ENCODE measurements at regions not wholly inside any gene's neighbourhood (a gene's known extent, or its start where the extent isn't known, plus 50 kb on each side); places are given as distances from the start of the nearest gene placed in this dataset.

GRCh38 chr3:159654183-159655134 is 334.2 kb upstream of the IL12A start:
- Mint-ChIP-seq H3K27me3 (ENCODE audit: unreplicated experiment) (no peaks in the 10 kb centered on the region), H3K36me3 (ENCODE audit: unreplicated experiment) (no peaks in the 10 kb centered on the region), H3K4me1 (ENCODE audit: unreplicated experiment) (no peaks in the 10 kb centered on the region), H3K27ac (ENCODE audit: unreplicated experiment) (no peak overlapping the region), H3K4me3 (ENCODE audit: unreplicated experiment) (no peak overlapping the region), H3K9me3 (ENCODE audit: unreplicated experiment) (no peaks in the 10 kb centered on the region)
- no peak for DNase-seq (ENCODE audit: extremely low spot score, unreplicated experiment)
- TF ChIP-seq CTCF (IDR thresholded peaks at IDR 0.05), result no peak

- H3K27ac Mint-ChIP-seq (ENCODE audit: unreplicated experiment), result no peak overlapping the region
- no peaks in the 10 kb centered on the region for H3K4me1 Mint-ChIP-seq (ENCODE audit: unreplicated experiment)
- no peaks in the 10 kb centered on the region for H3K27me3 Mint-ChIP-seq (ENCODE audit: unreplicated experiment)
- no peaks in the 10 kb centered on the region for H3K36me3 Mint-ChIP-seq (ENCODE audit: unreplicated experiment)
- H3K9me3 Mint-ChIP-seq (ENCODE audit: unreplicated experiment), result no peaks in the 10 kb centered on the region
- TF ChIP-seq CTCF (IDR thresholded peaks at IDR 0.05), result no peak
- no peak for DNase-seq (ENCODE audit: extremely low spot score, unreplicated experiment)
- H3K4me3 Mint-ChIP-seq (ENCODE audit: unreplicated experiment), result no peak overlapping the region
Observed at GRCh38 chr3:159655202-159655601, 333.4 kb upstream of the IL12A start.

GRCh38 chr3:159657176-159657575 is 331.5 kb upstream of the IL12A start:
- Mint-ChIP-seq H3K27ac (ENCODE audit: unreplicated experiment) (no peak overlapping the region), H3K27me3 (ENCODE audit: unreplicated experiment) (no peaks in the 10 kb centered on the region), H3K4me1 (ENCODE audit: unreplicated experiment) (no peaks in the 10 kb centered on the region), H3K9me3 (ENCODE audit: unreplicated experiment) (peaks cover 4% of the 10 kb centered on the region), H3K36me3 (ENCODE audit: unreplicated experiment) (no peaks in the 10 kb centered on the region), H3K4me3 (ENCODE audit: unreplicated experiment) (no peak overlapping the region)
- no peak for TF ChIP-seq CTCF (IDR thresholded peaks at IDR 0.05)
- no peak for DNase-seq (ENCODE audit: extremely low spot score, unreplicated experiment)

- Mint-ChIP-seq H3K4me1 (ENCODE audit: unreplicated experiment) (no peaks in the 10 kb centered on the region), H3K4me3 (ENCODE audit: unreplicated experiment) (no peak overlapping the region), H3K36me3 (ENCODE audit: unreplicated experiment) (no peaks in the 10 kb centered on the region), H3K27ac (ENCODE audit: unreplicated experiment) (no peak overlapping the region), H3K9me3 (ENCODE audit: unreplicated experiment) (peaks cover 9% of the 10 kb centered on the region), H3K27me3 (ENCODE audit: unreplicated experiment) (no peaks in the 10 kb centered on the region)
- DNase-seq (ENCODE audit: extremely low spot score, unreplicated experiment), result no peak
- TF ChIP-seq CTCF (IDR thresholded peaks at IDR 0.05), result no peak
Observed at GRCh38 chr3:159657629-159658028, 331.0 kb upstream of the IL12A start.

- H3K9me3 Mint-ChIP-seq (ENCODE audit: unreplicated experiment), result peaks cover 13% of the 10 kb centered on the region
Observed at GRCh38 chr3:159660326-159660725, 328.3 kb upstream of the IL12A start.

More at GRCh38 chr3:159660326-159660725, 328.3 kb upstream of the IL12A start:
- no peak for TF ChIP-seq CTCF (IDR thresholded peaks at IDR 0.05)
- no peak overlapping the region for H3K4me3 Mint-ChIP-seq (ENCODE audit: unreplicated experiment)
- DNase-seq (ENCODE audit: extremely low spot score, unreplicated experiment), result no peak
- H3K4me1 Mint-ChIP-seq (ENCODE audit: unreplicated experiment), result peaks cover 9% of the 10 kb centered on the region
- H3K36me3 Mint-ChIP-seq (ENCODE audit: unreplicated experiment), result no peaks in the 10 kb centered on the region
- no peaks in the 10 kb centered on the region for H3K27me3 Mint-ChIP-seq (ENCODE audit: unreplicated experiment)
- H3K27ac Mint-ChIP-seq (ENCODE audit: unreplicated experiment), result no peak overlapping the region
